SK-N-SH (cell line): ENCODE measurements at regions not wholly inside any gene's neighbourhood (a gene's known extent, or its start where the extent isn't known, plus 50 kb on each side); places are given as distances from the start of the nearest gene placed in this dataset.

Source experiments
- POLR2AphosphoS5 ChIP-seq: IDR thresholded peaks from 2 replicates; pipeline ENCODE4 v1.6.1; 2012; ENCODE audit warnings: low read depth, low read length
- RFX5 ChIP-seq: IDR thresholded peaks from 2 replicates; pipeline ENCODE4 v1.6.1; 2012; ENCODE audit warnings: mild to moderate bottlenecking, improper control_type of control experiment, low read length
- TF ChIP-seq, protein P1 (sequence below): fragments of 200-600 bp; sonication (generic); IDR thresholded peaks from 2 replicates; pipeline ENCODE4 v1.6.1; 2017; ENCODE audit warnings: antibody characterized with exemption, mild to moderate bottlenecking, moderate library complexity
- TF ChIP-seq, protein P2 (sequence below): IDR thresholded peaks from 2 replicates; pipeline ENCODE4 v1.4.0; 2012; ENCODE audit warnings: low read depth

DNA sequence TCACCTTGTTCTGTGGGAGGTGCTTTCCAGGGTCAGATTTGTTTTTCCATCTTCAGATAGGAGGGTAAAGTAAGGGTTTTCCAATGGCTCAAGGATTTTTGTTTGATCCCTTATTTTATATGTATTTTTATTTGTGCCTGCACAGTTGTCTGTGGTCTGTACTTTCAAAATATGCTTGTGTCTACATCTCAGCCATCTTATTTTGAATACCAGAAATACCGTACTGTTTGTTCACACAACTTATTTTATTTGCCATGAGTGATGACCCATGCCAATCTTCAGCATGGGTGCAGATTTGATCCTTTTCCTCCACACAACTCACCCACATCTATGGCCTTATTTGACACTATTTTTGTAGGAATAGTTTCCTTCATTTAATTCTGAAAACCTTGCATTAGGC lies 72.2 kb upstream of the PTCHD4 start:
- TF ChIP-seq, protein P1, sequence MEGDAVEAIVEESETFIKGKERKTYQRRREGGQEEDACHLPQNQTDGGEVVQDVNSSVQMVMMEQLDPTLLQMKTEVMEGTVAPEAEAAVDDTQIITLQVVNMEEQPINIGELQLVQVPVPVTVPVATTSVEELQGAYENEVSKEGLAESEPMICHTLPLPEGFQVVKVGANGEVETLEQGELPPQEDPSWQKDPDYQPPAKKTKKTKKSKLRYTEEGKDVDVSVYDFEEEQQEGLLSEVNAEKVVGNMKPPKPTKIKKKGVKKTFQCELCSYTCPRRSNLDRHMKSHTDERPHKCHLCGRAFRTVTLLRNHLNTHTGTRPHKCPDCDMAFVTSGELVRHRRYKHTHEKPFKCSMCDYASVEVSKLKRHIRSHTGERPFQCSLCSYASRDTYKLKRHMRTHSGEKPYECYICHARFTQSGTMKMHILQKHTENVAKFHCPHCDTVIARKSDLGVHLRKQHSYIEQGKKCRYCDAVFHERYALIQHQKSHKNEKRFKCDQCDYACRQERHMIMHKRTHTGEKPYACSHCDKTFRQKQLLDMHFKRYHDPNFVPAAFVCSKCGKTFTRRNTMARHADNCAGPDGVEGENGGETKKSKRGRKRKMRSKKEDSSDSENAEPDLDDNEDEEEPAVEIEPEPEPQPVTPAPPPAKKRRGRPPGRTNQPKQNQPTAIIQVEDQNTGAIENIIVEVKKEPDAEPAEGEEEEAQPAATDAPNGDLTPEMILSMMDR, result no peak
- no peak for TF ChIP-seq POLR2AphosphoS5
- TF ChIP-seq, protein P2, sequence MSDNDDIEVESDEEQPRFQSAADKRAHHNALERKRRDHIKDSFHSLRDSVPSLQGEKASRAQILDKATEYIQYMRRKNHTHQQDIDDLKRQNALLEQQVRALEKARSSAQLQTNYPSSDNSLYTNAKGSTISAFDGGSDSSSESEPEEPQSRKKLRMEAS, result no peak
- TF ChIP-seq RFX5, result no peak
